ENCODE measurements at regions not wholly inside any gene's neighbourhood (a gene's known extent, or its start where the extent isn't known, plus 50 kb on each side); places are given as distances from the start of the nearest gene placed in this dataset.

DNA sequence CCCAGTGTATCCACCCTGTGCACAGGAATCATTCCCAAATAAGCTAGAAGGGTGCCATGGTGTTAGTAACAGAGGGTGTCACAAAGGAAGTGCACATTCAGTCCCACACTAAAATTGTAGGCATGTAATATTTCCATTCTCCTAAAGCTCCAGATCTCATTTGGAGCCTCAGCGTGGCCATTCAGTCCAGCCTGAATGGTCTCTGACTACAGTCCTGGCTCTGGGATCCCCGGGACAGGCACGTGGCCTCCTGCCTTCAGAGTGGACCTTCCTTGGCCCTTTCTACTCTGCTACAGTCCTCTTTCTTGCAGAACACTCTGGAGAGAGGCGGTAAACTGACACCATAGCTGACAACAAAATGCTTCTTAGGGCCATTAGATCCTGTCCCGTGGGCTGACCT lies 243.9 kb downstream of the IRX2 start:
- TF ChIP-seq EZH2phosphoT487 (conservative IDR thresholded peaks at IDR 0.05; ENCODE audit: low read length) = no peak
- no peak for TF ChIP-seq CTCF (IDR thresholded peaks at IDR 0.05; ENCODE audit: insufficient read depth, low read length, poor library complexity, severe bottlenecking)
